GM18505 (cell line): ENCODE measurements at regions not wholly inside any gene's neighbourhood (a gene's known extent, or its start where the extent isn't known, plus 50 kb on each side); places are given as distances from the start of the nearest gene placed in this dataset.
"Not testable (repeated sequence)": the region's sequence is repeated elsewhere in the genome, so short reads cannot be mapped to it uniquely, and the experiment has no call there.

Source experiments
- ATAC-seq: cut with Tn5 transposase; IDR thresholded peaks from one replicate; pipeline ENCODE4 v1.9.1; 2021; ENCODE audit not compliant: unreplicated experiment
- POLR2A ChIP-seq: IDR thresholded peaks from 4 replicates; pipeline ENCODE4 v1.6.1; 2011; ENCODE audit warnings: borderline replicate concordance; ENCODE audit not compliant: insufficient read depth, insufficient read length; ENCODE audit errors: extremely low read depth

GRCh38 chr5:75921011-75921410 is 162.2 kb upstream of the SV2C start:
- no peak for TF ChIP-seq POLR2A
- ATAC-seq = no peak

GRCh38 chr5:75916144-75916543 is 167.0 kb upstream of the SV2C start:
- ATAC-seq = no peak
- no peak for TF ChIP-seq POLR2A

- no peak for TF ChIP-seq POLR2A
- ATAC-seq = no peak
Measured at GRCh38 chr5:75909223-75909622, 174.0 kb upstream of the SV2C start.

GRCh38 chr5:75907651-75908050 is 175.5 kb upstream of the SV2C start:
- ATAC-seq = no peak
- TF ChIP-seq POLR2A = no peak

GRCh38 chr5:75894482-75894881 is 177.2 kb upstream of the POC5 start:
- TF ChIP-seq POLR2A = no peak
- no peak for ATAC-seq

- no peak for ATAC-seq
- no peak for TF ChIP-seq POLR2A
Measured at GRCh38 chr5:75891736-75892135, 174.5 kb upstream of the POC5 start.

GRCh38 chr5:75891020-75891419 is 173.8 kb upstream of the POC5 start:
- no peak for ATAC-seq
- TF ChIP-seq POLR2A = no peak

- no peak for TF ChIP-seq POLR2A
- ATAC-seq = no peak
Measured at GRCh38 chr5:75890546-75890945, 173.3 kb upstream of the POC5 start.

GRCh38 chr5:75886706-75887105 is 169.5 kb upstream of the POC5 start:
- no peak for ATAC-seq
- no peak for TF ChIP-seq POLR2A

GRCh38 chr5:75885849-75886596 is 168.8 kb upstream of the POC5 start:
- ATAC-seq = no peak
- no peak for TF ChIP-seq POLR2A

GRCh38 chr5:75885321-75885720 is 168.1 kb upstream of the POC5 start:
- no peak for TF ChIP-seq POLR2A
- ATAC-seq = no peak

- TF ChIP-seq POLR2A = no peak
- ATAC-seq = no peak
Measured at GRCh38 chr5:75869891-75870290, 152.7 kb upstream of the POC5 start.

- no peak for ATAC-seq
- no peak for TF ChIP-seq POLR2A
Measured at GRCh38 chr5:75862872-75863271, 145.6 kb upstream of the POC5 start.

GRCh38 chr5:75859621-75860020 is 142.4 kb upstream of the POC5 start:
- ATAC-seq = not testable (repeated sequence)

- no peak for TF ChIP-seq POLR2A
- no peak for ATAC-seq
Measured at GRCh38 chr5:75856056-75856455, 138.8 kb upstream of the POC5 start.
